ENCODE measurements at regions not wholly inside any gene's neighbourhood (a gene's known extent, or its start where the extent isn't known, plus 50 kb on each side); places are given as distances from the start of the nearest gene placed in this dataset.

GRCh38 chr15:24733659-24734058, 58.1 kb downstream of the NPAP1 start:
- Histone ChIP-seq H3K4me3 (no peak overlapping the region), H3K27ac (no peak overlapping the region), H3K36me3 (ENCODE audit: low read depth, missing control alignments) (no peaks in the 10 kb centered on the region), H3K4me1 (no peaks in the 10 kb centered on the region), H3K27me3 (no peaks in the 10 kb centered on the region), H3K9me3 (no peaks in the 10 kb centered on the region)
- TF ChIP-seq POLR2A (IDR thresholded peaks at IDR 0.05) (no peak), CTCF (IDR thresholded peaks at IDR 0.05) (no peak)
- no peak for DNase-seq
- 66 to 87% methylated on average over 2 of the region's 2 CpGs for WGBS, 2 donors
- intact Hi-C loops (cut with DNase I; ENCODE audit: low total_unique reads): no loop called here

GRCh38 chr15:24734396-24734795, 58.8 kb downstream of the NPAP1 start:
- no peak overlapping the region for H3K27ac ChIP-seq
- H3K9me3 ChIP-seq: no peaks in the 10 kb centered on the region
- H3K4me1 ChIP-seq: no peaks in the 10 kb centered on the region
- 36 to 48% methylated on average over 1 of the region's 1 CpG for WGBS, 2 donors
- no peak overlapping the region for H3K4me3 ChIP-seq
- TF ChIP-seq CTCF (IDR thresholded peaks at IDR 0.05) (no peak), POLR2A (IDR thresholded peaks at IDR 0.05) (no peak)
- no peaks in the 10 kb centered on the region for H3K36me3 ChIP-seq (ENCODE audit: low read depth, missing control alignments)
- intact Hi-C loops (cut with DNase I; ENCODE audit: low total_unique reads): no loop called here
- DNase-seq: no peak
- H3K27me3 ChIP-seq: no peaks in the 10 kb centered on the region

- TF ChIP-seq CTCF (IDR thresholded peaks at IDR 0.05) (no peak), POLR2A (IDR thresholded peaks at IDR 0.05) (no peak)
- intact Hi-C loops (cut with DNase I; ENCODE audit: low total_unique reads): no loop called here
- no peak overlapping the region for H3K4me3 ChIP-seq
- H3K27me3 ChIP-seq: no peaks in the 10 kb centered on the region
- no peaks in the 10 kb centered on the region for H3K4me1 ChIP-seq
- no peaks in the 10 kb centered on the region for H3K9me3 ChIP-seq
- H3K36me3 ChIP-seq (ENCODE audit: low read depth, missing control alignments): no peaks in the 10 kb centered on the region
- H3K27ac ChIP-seq: no peak overlapping the region
- DNase-seq: no peak
Observed at GRCh38 chr15:24745290-24745689, 69.7 kb downstream of the NPAP1 start.

GRCh38 chr15:24746094-24746493, 70.5 kb downstream of the NPAP1 start:
- intact Hi-C loops (cut with DNase I; ENCODE audit: low total_unique reads): no loop called here
- Histone ChIP-seq H3K27me3 (no peaks in the 10 kb centered on the region), H3K4me3 (no peak overlapping the region), H3K36me3 (ENCODE audit: low read depth, missing control alignments) (no peaks in the 10 kb centered on the region), H3K27ac (no peak overlapping the region), H3K9me3 (no peaks in the 10 kb centered on the region), H3K4me1 (no peaks in the 10 kb centered on the region)
- DNase-seq: no peak
- TF ChIP-seq POLR2A (IDR thresholded peaks at IDR 0.05) (no peak), CTCF (IDR thresholded peaks at IDR 0.05) (no peak)

- Histone ChIP-seq H3K4me1 (no peaks in the 10 kb centered on the region), H3K36me3 (ENCODE audit: low read depth, missing control alignments) (no peaks in the 10 kb centered on the region), H3K27ac (no peak overlapping the region), H3K9me3 (no peaks in the 10 kb centered on the region), H3K4me3 (no peak overlapping the region), H3K27me3 (no peaks in the 10 kb centered on the region)
- intact Hi-C loops (cut with DNase I; ENCODE audit: low total_unique reads): no loop called here
- 87 to 88% methylated on average over 8 to 10 of the region's 10 CpGs for WGBS, 2 donors
- TF ChIP-seq POLR2A (IDR thresholded peaks at IDR 0.05) (no peak), CTCF (IDR thresholded peaks at IDR 0.05) (no peak)
- no peak for DNase-seq
Observed at GRCh38 chr15:24747376-24747775, 71.8 kb downstream of the NPAP1 start.
